ENCODE measurements at regions not wholly inside any gene's neighbourhood (a gene's known extent, or its start where the extent isn't known, plus 50 kb on each side); places are given as distances from the start of the nearest gene placed in this dataset.
"Not testable (repeated sequence)": the region's sequence is repeated elsewhere in the genome, so short reads cannot be mapped to it uniquely, and the experiment has no call there.

DNA sequence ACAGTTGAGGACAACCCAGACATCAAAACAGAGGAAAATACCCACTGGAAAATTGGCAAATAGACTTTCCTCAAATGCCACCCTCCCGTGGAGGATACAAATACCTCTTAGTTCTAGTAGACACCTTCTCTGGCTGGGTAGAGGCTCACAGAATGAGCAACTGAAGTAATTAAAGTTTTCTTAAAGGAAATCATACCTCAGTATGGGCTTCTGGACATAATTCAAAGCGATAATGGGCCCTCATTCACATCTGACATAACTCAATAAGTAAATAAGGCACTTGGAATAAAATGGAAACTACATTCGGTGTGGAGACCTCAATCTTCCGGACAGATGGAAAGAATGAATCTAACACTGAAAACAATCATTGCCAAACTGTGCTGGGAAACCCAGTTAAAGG is 115.2 kb upstream of the PLCL2 start:
- no peak overlapping the region for H3K27ac ChIP-seq (ENCODE audit: low read depth, low read length, severe bottlenecking)

DNA sequence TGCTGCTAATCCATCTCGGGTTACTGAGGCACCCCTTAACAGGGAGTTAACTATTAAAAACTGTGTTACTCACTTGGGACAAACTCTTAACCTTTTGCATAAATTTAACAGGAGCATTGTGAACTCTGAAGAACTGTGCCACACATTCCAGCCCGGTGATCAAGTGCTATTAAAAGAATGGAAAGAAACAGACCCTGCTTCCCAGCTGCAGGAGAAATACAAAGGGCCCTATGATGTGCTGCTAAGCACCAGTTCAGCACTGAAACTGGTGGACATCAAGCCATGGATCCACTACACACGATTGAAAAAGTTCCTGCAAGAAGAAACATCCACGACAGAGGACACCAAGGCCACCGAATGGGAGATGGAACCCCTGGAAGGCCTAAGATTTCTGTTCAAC is 114.7 kb upstream of the PLCL2 start:
- Histone ChIP-seq H3K4me1 (ENCODE audit: control insufficient read depth, insufficient read depth, low read length, poor library complexity, severe bottlenecking) (no peaks in the 10 kb centered on the region), H3K27ac (ENCODE audit: low read depth, low read length, severe bottlenecking) (no peak overlapping the region), H3K9me3 (ENCODE audit: control insufficient read depth, low read length) (no peaks in the 10 kb centered on the region), H3K4me3 (ENCODE audit: extremely low read depth, insufficient read depth, low read length, poor library complexity, severe bottlenecking) (no peak overlapping the region), H3K36me3 (ENCODE audit: control insufficient read depth, insufficient read depth, low read length) (no peaks in the 10 kb centered on the region)
- WGBS, 2 experiments (ENCODE audit: insufficient coverage in 2 of 2): 87 to 92% methylated on average over 5 of the region's 5 CpGs

More for the DNA sequence above, 115.2 kb upstream of the PLCL2 start:
- H3K36me3 ChIP-seq (ENCODE audit: control insufficient read depth, insufficient read depth, low read length): no peaks in the 10 kb centered on the region
- no peaks in the 10 kb centered on the region for H3K4me1 ChIP-seq (ENCODE audit: control insufficient read depth, insufficient read depth, low read length, poor library complexity, severe bottlenecking)
- no peak overlapping the region for H3K4me3 ChIP-seq (ENCODE audit: extremely low read depth, insufficient read depth, low read length, poor library complexity, severe bottlenecking)
- 100% methylated on average over 2 of the region's 4 CpGs for WGBS, 2 experiments (ENCODE audit: insufficient coverage in 2 of 2)
- H3K9me3 ChIP-seq (ENCODE audit: control insufficient read depth, low read length): no peaks in the 10 kb centered on the region

DNA sequence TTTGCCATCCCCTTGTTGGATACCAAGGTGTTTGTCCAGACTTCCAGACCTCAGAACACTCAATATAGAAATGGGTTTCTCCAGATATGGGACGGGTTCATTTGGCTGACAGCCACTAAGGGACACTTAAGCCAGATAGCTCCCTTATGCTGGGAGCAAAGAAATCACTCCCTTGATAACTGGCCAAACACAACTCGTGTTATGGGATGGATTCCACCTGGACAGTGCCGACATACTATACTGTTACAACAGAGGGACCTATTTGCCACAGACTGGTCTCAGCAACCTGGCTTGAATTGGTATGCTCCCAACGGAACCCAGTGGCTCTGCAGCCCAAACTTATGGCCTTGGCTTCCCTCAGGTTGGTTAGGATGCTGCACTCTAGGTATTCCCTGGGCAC is 114.0 kb upstream of the PLCL2 start:
- WGBS, 2 experiments (ENCODE audit: insufficient coverage in 2 of 2): 78 to 90% methylated on average over 3 to 4 of the region's 4 CpGs
- no peaks in the 10 kb centered on the region for H3K9me3 ChIP-seq (ENCODE audit: control insufficient read depth, low read length)
- no peak overlapping the region for H3K27ac ChIP-seq (ENCODE audit: low read depth, low read length, severe bottlenecking)
- no peak overlapping the region for H3K4me3 ChIP-seq (ENCODE audit: extremely low read depth, insufficient read depth, low read length, poor library complexity, severe bottlenecking)
- H3K4me1 ChIP-seq (ENCODE audit: control insufficient read depth, insufficient read depth, low read length, poor library complexity, severe bottlenecking): no peaks in the 10 kb centered on the region
- no peaks in the 10 kb centered on the region for H3K36me3 ChIP-seq (ENCODE audit: control insufficient read depth, insufficient read depth, low read length)

DNA sequence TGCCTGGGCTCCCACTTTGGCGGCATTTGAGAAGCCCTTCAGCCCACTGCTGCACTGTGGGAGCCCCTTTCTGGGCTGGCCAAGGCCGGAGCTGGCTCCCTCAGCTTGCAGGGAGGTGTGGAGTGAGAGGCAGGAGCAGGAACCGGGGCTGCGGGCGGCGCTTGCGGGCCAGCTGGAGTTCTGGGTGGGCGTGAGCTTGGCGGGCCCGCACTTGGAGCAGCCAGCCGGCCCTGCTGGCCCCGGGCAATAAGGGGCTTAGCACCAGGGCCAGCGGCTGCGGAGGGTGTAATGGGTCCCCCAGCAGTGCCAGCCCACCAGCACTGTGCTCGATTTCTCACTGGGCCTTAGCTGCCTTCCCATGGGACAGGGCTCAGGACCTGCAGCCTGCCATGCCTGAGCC is 111.2 kb upstream of the PLCL2 start:
- H3K9me3 ChIP-seq (ENCODE audit: control insufficient read depth, low read length); H3K4me3 ChIP-seq (ENCODE audit: extremely low read depth, insufficient read depth, low read length, poor library complexity, severe bottlenecking); H3K36me3 ChIP-seq (ENCODE audit: control insufficient read depth, insufficient read depth, low read length); H3K4me1 ChIP-seq (ENCODE audit: control insufficient read depth, insufficient read depth, low read length, poor library complexity, severe bottlenecking); H3K27ac ChIP-seq (ENCODE audit: low read depth, low read length, severe bottlenecking): not testable (repeated sequence)
- 91 to 95% methylated on average over 11 to 12 of the region's 15 CpGs for WGBS, 2 experiments (ENCODE audit: insufficient coverage in 2 of 2)

DNA sequence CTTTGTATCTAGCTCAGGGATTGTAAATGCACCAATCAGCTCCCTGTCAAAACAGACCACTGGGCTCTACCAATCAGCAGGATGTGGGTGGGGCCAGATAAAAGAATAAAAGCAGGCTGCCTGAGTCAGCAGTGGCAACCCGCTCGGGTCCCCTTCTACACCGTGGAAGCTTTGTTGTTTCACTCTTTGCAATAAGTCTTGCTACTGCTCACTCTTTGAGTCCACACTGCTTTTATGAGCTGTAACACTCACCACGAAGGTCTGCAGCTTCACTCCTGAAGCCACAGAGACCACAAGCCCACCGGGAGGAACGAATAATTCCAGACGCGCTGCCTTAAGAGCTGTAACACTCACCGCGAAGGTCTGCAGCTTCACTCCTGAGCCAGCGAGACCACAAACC is 110.2 kb upstream of the PLCL2 start:
- not testable (repeated sequence) for H3K4me1 ChIP-seq (ENCODE audit: control insufficient read depth, insufficient read depth, low read length, poor library complexity, severe bottlenecking); H3K36me3 ChIP-seq (ENCODE audit: control insufficient read depth, insufficient read depth, low read length); H3K4me3 ChIP-seq (ENCODE audit: extremely low read depth, insufficient read depth, low read length, poor library complexity, severe bottlenecking); H3K27ac ChIP-seq (ENCODE audit: low read depth, low read length, severe bottlenecking); H3K9me3 ChIP-seq (ENCODE audit: control insufficient read depth, low read length)
- 89 to 94% methylated on average over 11 of the region's 11 CpGs for WGBS, 2 experiments (ENCODE audit: insufficient coverage in 2 of 2)

DNA sequence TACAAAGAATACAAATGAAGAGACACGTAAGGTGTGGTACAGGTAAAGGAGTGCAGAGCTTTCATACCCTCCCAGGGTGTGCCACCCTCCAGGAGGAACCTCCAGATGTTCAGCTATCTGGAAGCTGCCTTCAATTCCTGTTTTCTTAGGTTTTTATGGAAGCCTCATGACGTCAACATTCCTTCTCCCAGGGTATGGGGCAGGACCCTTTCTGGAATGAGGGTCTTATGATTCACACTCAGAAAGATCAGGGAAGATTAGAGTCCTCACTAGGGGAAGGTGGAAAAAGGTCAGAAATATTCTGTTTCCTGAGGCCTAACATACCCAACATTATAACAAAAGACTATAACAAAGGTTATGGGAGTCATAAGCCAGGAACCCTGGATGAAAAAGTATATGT is 99.8 kb upstream of the PLCL2 start:
- H3K36me3 ChIP-seq (ENCODE audit: control insufficient read depth, insufficient read depth, low read length): no peaks in the 10 kb centered on the region
- WGBS, 2 experiments (ENCODE audit: insufficient coverage in 2 of 2): 80% methylated on average over 1 of the region's 2 CpGs; no CpG with 5 or more reads in 1 of the 2 experiments
- no peaks in the 10 kb centered on the region for H3K4me1 ChIP-seq (ENCODE audit: control insufficient read depth, insufficient read depth, low read length, poor library complexity, severe bottlenecking)
- no peaks in the 10 kb centered on the region for H3K9me3 ChIP-seq (ENCODE audit: control insufficient read depth, low read length)
- no peak overlapping the region for H3K4me3 ChIP-seq (ENCODE audit: extremely low read depth, insufficient read depth, low read length, poor library complexity, severe bottlenecking)
- no peak overlapping the region for H3K27ac ChIP-seq (ENCODE audit: low read depth, low read length, severe bottlenecking)

DNA sequence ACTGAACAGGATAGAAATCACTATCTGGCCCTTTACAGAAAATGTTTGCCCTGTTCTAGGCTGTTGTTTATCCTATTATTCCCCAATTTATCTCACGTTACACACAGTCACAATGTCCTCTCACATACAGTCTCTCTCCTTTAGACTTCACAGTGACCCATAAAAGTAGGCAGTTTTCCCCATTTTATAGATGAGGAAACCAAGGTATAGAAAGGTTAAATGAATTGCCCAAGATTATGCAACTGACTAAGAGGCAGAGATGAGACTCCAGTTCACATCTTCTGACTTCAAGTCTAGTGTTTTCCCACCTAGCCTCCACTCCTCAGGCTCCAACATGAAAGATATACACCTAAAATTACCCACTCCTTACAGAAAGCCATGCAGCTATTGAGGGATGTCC is 99.3 kb upstream of the PLCL2 start:
- Histone ChIP-seq H3K4me1 (ENCODE audit: control insufficient read depth, insufficient read depth, low read length, poor library complexity, severe bottlenecking) (no peaks in the 10 kb centered on the region), H3K9me3 (ENCODE audit: control insufficient read depth, low read length) (no peaks in the 10 kb centered on the region), H3K4me3 (ENCODE audit: extremely low read depth, insufficient read depth, low read length, poor library complexity, severe bottlenecking) (no peak overlapping the region), H3K36me3 (ENCODE audit: control insufficient read depth, insufficient read depth, low read length) (no peaks in the 10 kb centered on the region), H3K27ac (ENCODE audit: low read depth, low read length, severe bottlenecking) (no peak overlapping the region)
- WGBS, 2 experiments (ENCODE audit: insufficient coverage in 2 of 2): 80% methylated on average over 1 of the region's 1 CpG; no CpG with 5 or more reads in 1 of the 2 experiments

DNA sequence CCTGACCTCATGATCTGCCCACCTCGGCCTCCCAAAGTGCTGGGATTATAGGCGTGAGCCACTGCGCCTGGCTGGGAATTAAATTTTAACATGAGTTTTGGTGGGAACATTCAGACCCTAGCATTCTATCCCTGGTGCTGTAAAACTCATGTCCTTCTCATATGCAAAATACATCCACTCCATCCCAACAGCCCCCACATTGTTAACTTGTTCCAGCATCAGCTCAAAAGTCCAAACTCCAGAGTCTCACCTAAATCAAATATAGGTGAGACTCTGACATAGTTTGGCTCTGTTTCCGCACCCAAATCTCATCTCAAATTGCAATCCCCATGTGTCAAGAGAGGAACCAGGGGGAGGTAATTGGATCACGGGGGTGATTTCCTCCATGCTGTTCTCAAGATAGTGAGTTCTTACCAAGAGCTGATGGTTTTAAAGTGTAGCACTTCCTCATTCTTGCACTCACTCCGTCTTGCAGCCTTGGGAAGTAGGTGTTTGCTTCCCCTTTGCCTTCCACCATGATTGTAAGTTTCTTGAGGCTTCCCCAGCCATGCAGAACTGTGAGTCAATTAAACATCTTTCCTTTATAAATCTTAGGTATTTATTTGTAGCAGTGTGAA is 96.2 kb upstream of the PLCL2 start:
- H3K4me1 ChIP-seq (ENCODE audit: control insufficient read depth, insufficient read depth, low read length, poor library complexity, severe bottlenecking): no peaks in the 10 kb centered on the region
- H3K36me3 ChIP-seq (ENCODE audit: control insufficient read depth, insufficient read depth, low read length): no peaks in the 10 kb centered on the region
- WGBS, 2 experiments (ENCODE audit: insufficient coverage in 2 of 2): 86 to 93% methylated on average over 1 to 2 of the region's 6 CpGs
- no peaks in the 10 kb centered on the region for H3K9me3 ChIP-seq (ENCODE audit: control insufficient read depth, low read length)
- no peak overlapping the region for H3K4me3 ChIP-seq (ENCODE audit: extremely low read depth, insufficient read depth, low read length, poor library complexity, severe bottlenecking)
- no peak overlapping the region for H3K27ac ChIP-seq (ENCODE audit: low read depth, low read length, severe bottlenecking)

DNA sequence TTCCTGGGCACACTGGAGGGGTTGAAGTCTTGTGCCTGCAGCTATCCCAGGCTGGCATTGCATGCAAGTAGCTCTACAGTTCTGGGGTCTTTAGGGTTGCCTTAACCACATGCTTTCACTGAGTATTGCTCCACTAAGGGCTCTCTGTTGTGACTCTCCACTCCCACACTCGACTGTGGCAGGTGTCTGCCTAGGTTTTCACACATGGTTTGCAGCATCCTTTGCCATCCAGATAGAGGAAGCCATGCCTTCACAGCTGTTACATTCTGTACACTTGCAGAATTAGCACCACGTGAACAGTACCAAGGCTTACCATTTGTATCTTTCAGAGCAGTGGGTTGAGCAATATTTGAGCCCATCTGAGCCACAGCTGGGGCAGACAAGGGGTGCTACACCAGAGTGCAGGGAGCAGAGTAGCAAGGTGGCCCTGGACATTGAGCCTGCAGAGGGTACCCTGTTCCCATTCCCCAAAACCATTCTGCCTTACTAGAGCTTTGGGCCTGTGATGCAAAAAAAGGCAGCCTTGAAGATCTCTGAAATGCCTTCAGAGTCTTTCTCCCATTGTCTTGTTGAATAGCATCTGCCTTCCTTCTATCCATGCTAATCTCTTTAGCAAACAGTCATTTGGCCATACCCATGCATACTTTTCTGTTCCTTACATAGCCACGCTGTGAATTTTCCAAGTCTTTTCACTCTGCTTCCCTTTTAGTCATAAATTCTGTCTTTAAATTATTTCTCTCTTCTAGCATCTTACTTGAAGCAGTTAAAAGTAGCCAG is 95.2 kb upstream of the PLCL2 start:
- 53 to 69% methylated on average over 3 of the region's 3 CpGs for WGBS, 2 experiments (ENCODE audit: insufficient coverage in 2 of 2)
- Histone ChIP-seq H3K36me3 (ENCODE audit: control insufficient read depth, insufficient read depth, low read length) (no peaks in the 10 kb centered on the region), H3K4me1 (ENCODE audit: control insufficient read depth, insufficient read depth, low read length, poor library complexity, severe bottlenecking) (no peaks in the 10 kb centered on the region), H3K4me3 (ENCODE audit: extremely low read depth, insufficient read depth, low read length, poor library complexity, severe bottlenecking) (no peak overlapping the region), H3K9me3 (ENCODE audit: control insufficient read depth, low read length) (no peaks in the 10 kb centered on the region), H3K27ac (ENCODE audit: low read depth, low read length, severe bottlenecking) (no peak overlapping the region)

DNA sequence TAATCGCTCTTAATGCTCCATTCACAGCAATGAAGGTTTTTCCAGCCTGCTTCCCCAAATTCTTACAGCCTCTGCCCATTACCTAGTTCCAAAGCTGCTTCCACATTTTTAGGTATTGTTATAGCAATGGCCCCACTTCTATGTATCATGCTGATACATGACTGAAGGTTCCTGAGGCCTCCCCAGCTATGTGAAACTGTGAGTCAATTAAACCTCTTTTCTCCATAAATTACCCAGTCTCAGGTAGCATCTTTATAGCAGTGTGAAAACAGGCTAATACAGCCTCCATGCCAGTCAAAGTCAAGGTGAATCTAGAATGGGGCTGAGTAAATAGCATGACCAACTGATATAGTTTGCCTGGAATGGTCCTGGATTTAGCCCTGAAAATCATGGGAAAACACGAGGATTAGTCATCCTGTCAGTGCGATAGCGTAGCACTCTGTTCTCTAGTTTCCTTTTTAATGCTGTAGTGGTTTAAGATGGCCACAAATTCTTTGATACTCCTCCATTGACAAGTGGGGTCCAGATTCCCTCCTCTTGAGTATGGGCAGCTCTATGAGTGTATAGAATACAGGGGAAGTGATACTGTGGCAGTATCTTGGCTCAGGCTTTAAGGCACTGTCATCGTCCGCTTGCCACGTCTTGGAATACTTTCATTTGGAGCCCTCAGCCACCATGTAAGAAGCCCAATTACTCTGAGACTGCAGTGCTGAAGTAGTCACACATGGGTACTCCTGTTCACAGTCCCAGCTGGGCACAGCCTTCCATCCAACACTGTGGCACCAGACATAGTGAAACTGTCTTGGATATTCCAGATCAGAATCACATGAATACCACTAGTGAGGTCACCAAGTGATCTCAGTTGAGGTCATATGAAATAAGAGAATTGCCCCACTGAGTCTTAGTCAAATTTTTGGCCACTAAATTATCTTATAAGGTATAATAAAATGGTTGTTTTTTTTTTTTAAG is 94.0 kb upstream of the PLCL2 start:
- Histone ChIP-seq H3K4me1 (ENCODE audit: control insufficient read depth, insufficient read depth, low read length, poor library complexity, severe bottlenecking) (no peaks in the 10 kb centered on the region), H3K4me3 (ENCODE audit: extremely low read depth, insufficient read depth, low read length, poor library complexity, severe bottlenecking) (no peak overlapping the region), H3K9me3 (ENCODE audit: control insufficient read depth, low read length) (no peaks in the 10 kb centered on the region), H3K36me3 (ENCODE audit: control insufficient read depth, insufficient read depth, low read length) (no peaks in the 10 kb centered on the region), H3K27ac (ENCODE audit: low read depth, low read length, severe bottlenecking) (no peak overlapping the region)
- 87 to 93% methylated on average over 4 to 5 of the region's 7 CpGs for WGBS, 2 experiments (ENCODE audit: insufficient coverage in 2 of 2)

Measured in mesodermal cell (in vitro differentiated cells).